IMR-90 (cell line): ENCODE measurements at regions not wholly inside any gene's neighbourhood (a gene's known extent, or its start where the extent isn't known, plus 50 kb on each side); places are given as distances from the start of the nearest gene placed in this dataset.

Source experiments
- ATAC-seq: fragments of 200-7000 bp; cut with Tn5 transposase; 2 replicates; pipeline ENCODE4 v1.9.1; 2020; ENCODE audit warnings: low read depth, mild to moderate bottlenecking, moderate library complexity
- BruUV-seq: library from RNA; stranded (reverse); fragments of 400-500 nt; replicated peaks from 2 replicates; lab custom pipeline; 2021; lab: Mats Ljungman, UMichigan
- CTCF ChIA-PET: fragments of 300-600 bp; formaldehyde crosslinking; extraction: SDS; loops from one replicate; lab custom pipeline; 2021; ENCODE audit warnings: antibody characterized with exemption; lab: Yijun Ruan, JAX
- POLR2A ChIA-PET: fragments of 300-600 bp; sonication (Branson Sonifier 250); formaldehyde crosslinking; loops from one replicate; lab custom pipeline; 2022; ENCODE audit warnings: antibody characterized with exemption; ENCODE audit not compliant: unreplicated experiment; lab: Charles Lee
- DNase-seq: peaks from one replicate; pipeline ENCODE4 v3.0.0; 2013
- H2AFZ ChIP-seq: replicated peaks from 2 replicates; pipeline ENCODE3; 2013; ENCODE audit warnings: low read length, mild to moderate bottlenecking; ENCODE audit not compliant: poor library complexity
- H2AK5ac ChIP-seq: 2 replicates; pipeline ENCODE4 v1.6.1; 2013; ENCODE audit warnings: low read depth, low read length, inconsistent platforms
- H2AK9ac ChIP-seq: replicated peaks from 2 replicates; pipeline ENCODE3; 2013; ENCODE audit warnings: mild to moderate bottlenecking, low read depth, low read length, moderate library complexity; ENCODE audit not compliant: poor library complexity
- H2BK120ac ChIP-seq: 2 replicates; pipeline ENCODE4 v1.6.1; 2013; ENCODE audit warnings: low read depth, low read length, inconsistent platforms
- H2BK15ac ChIP-seq: 3 replicates; pipeline ENCODE4 v1.6.1; 2013; ENCODE audit warnings: low read depth, low read length, inconsistent platforms
- H2BK20ac ChIP-seq: 2 replicates; pipeline ENCODE4 v1.6.1; 2013; ENCODE audit warnings: low read depth, mild to moderate bottlenecking, inconsistent platforms, low read length, moderate library complexity
- H2BK5ac ChIP-seq: 2 replicates; pipeline ENCODE4 v1.6.1; 2013; ENCODE audit warnings: mild to moderate bottlenecking, low read depth, low read length, inconsistent platforms; ENCODE audit not compliant: poor library complexity, severe bottlenecking
- H3K14ac ChIP-seq: replicated peaks from 2 replicates; pipeline ENCODE4 v1.6.1; 2013; ENCODE audit warnings: low read depth, low read length, inconsistent platforms
- H3K18ac ChIP-seq: 2 replicates; pipeline ENCODE4 v1.6.1; 2013; ENCODE audit warnings: low read depth, low read length, control low read depth
- H3K23ac ChIP-seq: 2 replicates; pipeline ENCODE4 v1.6.1; 2013; ENCODE audit warnings: low read depth, low read length, inconsistent platforms
- H3K27ac ChIP-seq: 2 replicates; pipeline ENCODE4 v1.5.1; 2013; ENCODE audit warnings: mild to moderate bottlenecking, control low read depth, low read length; ENCODE audit not compliant: insufficient read depth
- H3K27me3 ChIP-seq: 2 replicates; pipeline ENCODE4 v1.6.1; 2013; ENCODE audit warnings: low read length; ENCODE audit not compliant: control insufficient read depth, insufficient read depth
- H3K36me3 ChIP-seq: 2 replicates; pipeline ENCODE4 v1.6.1; 2013; ENCODE audit warnings: low read length, mixed read lengths; ENCODE audit not compliant: control insufficient read depth, insufficient read depth
- H3K4ac ChIP-seq: 2 replicates; pipeline ENCODE4 v1.6.1; 2013; ENCODE audit warnings: low read depth, low read length, inconsistent platforms
- H3K4me1 ChIP-seq: 2 replicates; pipeline ENCODE4 v1.6.1; 2013; ENCODE audit warnings: low read length, mixed read lengths; ENCODE audit not compliant: control insufficient read depth, insufficient read depth
- H3K4me2 ChIP-seq: 2 replicates; pipeline ENCODE4 v1.6.1; 2013; ENCODE audit warnings: low read depth, mild to moderate bottlenecking, control low read depth, low read length, moderate library complexity
- H3K4me3 ChIP-seq: 2 replicates; pipeline ENCODE4 v1.5.1; 2013; ENCODE audit warnings: low read depth, mild to moderate bottlenecking, control low read depth, low read length, moderate library complexity; ENCODE audit not compliant: insufficient read depth
- H3K56ac ChIP-seq: 2 replicates; pipeline ENCODE4 v1.6.1; 2013; ENCODE audit warnings: low read length, inconsistent platforms; ENCODE audit not compliant: insufficient read depth; ENCODE audit errors: extremely low read depth
- H3K79me1 ChIP-seq, 2 experiments: 2 replicates each; pipeline ENCODE4 v1.6.1; 2013; ENCODE audit warnings: low read length in 2 of 2, inconsistent platforms in 1 of 2, low read depth in 1 of 2
- H3K9ac ChIP-seq: 2 replicates; pipeline ENCODE4 v1.6.1; 2013; ENCODE audit warnings: low read depth, low read length, control low read depth
- H3K9me1 ChIP-seq: 2 replicates; pipeline ENCODE4 v1.6.1; 2013; ENCODE audit warnings: low read length, inconsistent platforms; ENCODE audit not compliant: insufficient read depth
- H3K9me3 ChIP-seq: 2 replicates; pipeline ENCODE4 v1.6.1; 2013; ENCODE audit warnings: low read length; ENCODE audit not compliant: control insufficient read depth, insufficient read depth
- H4K20me1 ChIP-seq: 2 replicates; pipeline ENCODE4 v1.6.1; 2013; ENCODE audit warnings: low read length, inconsistent platforms; ENCODE audit not compliant: insufficient read depth
- H4K5ac ChIP-seq: 2 replicates; pipeline ENCODE4 v1.6.1; 2013; ENCODE audit warnings: mild to moderate bottlenecking, low read depth, low read length, control low read depth
- H4K8ac ChIP-seq, 2 experiments: 2 replicates each; pipeline ENCODE4 v1.6.1; 2013; ENCODE audit warnings: low read depth in 2 of 2, low read length in 2 of 2, control low read depth in 1 of 2, inconsistent platforms in 1 of 2
- H4K91ac ChIP-seq: 2 replicates; pipeline ENCODE4 v1.6.1; 2013; ENCODE audit warnings: low read depth, low read length, inconsistent platforms; ENCODE audit not compliant: insufficient read depth
- CEBPB ChIP-seq: IDR thresholded peaks from 2 replicates; pipeline ENCODE4 v1.6.1; 2012; ENCODE audit warnings: low read depth, low read length, improper control_type of control experiment
- CHD1 ChIP-seq: IDR thresholded peaks from 2 replicates; pipeline ENCODE4 v1.6.1; 2012; ENCODE audit warnings: low read depth, low read length, improper control_type of control experiment
- POLR2A ChIP-seq: IDR thresholded peaks from 2 replicates; pipeline ENCODE4 v1.6.1; 2012; ENCODE audit warnings: mild to moderate bottlenecking, low read depth, low read length
- SMC3 ChIP-seq: fragments of 150-350 bp; IDR thresholded peaks from 2 replicates; pipeline ENCODE4 v1.6.1; 2016; ENCODE audit warnings: low read depth, mild to moderate bottlenecking, antibody characterized with exemption, low read length, moderate library complexity
- WGBS, 2 experiments: methylation state at CpG; one replicate each; pipeline versions ENCODE4 v1.1.5 to v1.1.7; 2013; ENCODE audit warnings: missing lambda C conversion rate in 2 of 2; ENCODE audit not compliant: insufficient read length in 1 of 2; ENCODE audit errors: extremely low coverage in 2 of 2; 5-methylcytosine and 5-hydroxymethylcytosine counted together
- dilution Hi-C: fragments of 300-500 bp; cut with HindIII; formaldehyde crosslinking; loops from one replicate; pipeline ENCODE4 v1.14.3; 2018; ENCODE audit warnings: low sequenced_read_pairs; ENCODE audit not compliant: unreplicated experiment
- in situ Hi-C: fragments of 300-500 bp; cut with MboI; formaldehyde crosslinking; loops from 3 replicates; pipeline ENCODE4 v1.14.3; 2019; ENCODE audit warnings: low sequenced_read_pairs, inconsistent platforms, mixed read lengths
- intact Hi-C: fragments of 100-400 bp; cut with micrococcal nuclease; formaldehyde crosslinking; loops from 2 replicates; pipeline ENCODE4 v1.10.0; 2022

DNA sequence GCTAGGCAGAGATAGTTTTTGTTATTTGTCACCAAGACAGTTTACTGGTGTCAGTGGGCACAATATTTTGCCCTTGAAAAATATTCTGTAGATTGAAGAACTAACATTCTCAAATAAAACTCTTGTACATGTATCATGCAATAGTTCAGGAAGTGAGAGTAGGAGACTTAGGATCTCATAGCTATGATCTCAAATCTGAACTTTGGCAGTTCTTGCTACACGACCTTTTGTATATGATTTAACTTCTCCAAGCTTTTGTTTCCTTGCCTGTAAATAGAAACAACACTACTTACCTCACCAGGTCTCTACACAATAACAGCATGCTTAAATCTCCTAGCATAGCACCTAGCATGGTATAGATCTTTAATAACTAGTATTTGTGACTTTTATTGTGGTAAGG lies 219.9 kb downstream of the ICOS start:
- H3K4ac ChIP-seq, result no peak overlapping the region
- DNase-seq, result no peak
- H2BK120ac ChIP-seq, result no peak overlapping the region
- H3K23ac ChIP-seq, result no peak overlapping the region
- ChIA-PET CTCF (no interaction called here), POLR2A (no interaction called here)
- H4K20me1 ChIP-seq, result no peaks in the 10 kb centered on the region
- H2BK20ac ChIP-seq, result no peak overlapping the region
- H3K27me3 ChIP-seq, result peaks cover 3% of the 10 kb centered on the region
- no peak overlapping the region for H2BK15ac ChIP-seq
- H3K9me3 ChIP-seq, result no peaks in the 10 kb centered on the region
- no peak overlapping the region for H3K18ac ChIP-seq
- H3K79me1 ChIP-seq, result no peaks in the 10 kb centered on the region
- ATAC-seq, result no peak
- H4K91ac ChIP-seq, result no peak overlapping the region
- H3K27ac ChIP-seq, result no peak overlapping the region
- no peak overlapping the region for H2BK5ac ChIP-seq
- WGBS, 2 experiments, result no CpG with 5 or more reads among the region's 1 CpG
- H3K9ac ChIP-seq, result no peak overlapping the region
- no peak overlapping the region for H3K4me3 ChIP-seq
- in situ Hi-C loops, result no loop called here
- no peak overlapping the region for H2AFZ ChIP-seq
- no peak overlapping the region for H3K14ac ChIP-seq
- no peak overlapping the region for H4K5ac ChIP-seq
- no peak overlapping the region for H3K56ac ChIP-seq
- no peak overlapping the region for H2AK5ac ChIP-seq
- no peak overlapping the region for H2AK9ac ChIP-seq
- dilution Hi-C loops, result no loop called here
- no peak overlapping the region for H3K4me2 ChIP-seq
- intact Hi-C loops, result no loop called here
- no TSS peak for BruUV-seq
- H3K9me1 ChIP-seq, result no peaks in the 10 kb centered on the region
- H3K4me1 ChIP-seq, result no peaks in the 10 kb centered on the region
- H3K36me3 ChIP-seq, result no peaks in the 10 kb centered on the region
- TF ChIP-seq POLR2A (no peak), CHD1 (no peak), CEBPB (no peak), SMC3 (no peak)
- no peak overlapping the region for H4K8ac ChIP-seq
